ENCODE measurements at regions not wholly inside any gene's neighbourhood (a gene's known extent, or its start where the extent isn't known, plus 50 kb on each side); places are given as distances from the start of the nearest gene placed in this dataset.
A peak's percentile ranks its signal among the peaks of the same experiment; 100 is the strongest.

DNA sequence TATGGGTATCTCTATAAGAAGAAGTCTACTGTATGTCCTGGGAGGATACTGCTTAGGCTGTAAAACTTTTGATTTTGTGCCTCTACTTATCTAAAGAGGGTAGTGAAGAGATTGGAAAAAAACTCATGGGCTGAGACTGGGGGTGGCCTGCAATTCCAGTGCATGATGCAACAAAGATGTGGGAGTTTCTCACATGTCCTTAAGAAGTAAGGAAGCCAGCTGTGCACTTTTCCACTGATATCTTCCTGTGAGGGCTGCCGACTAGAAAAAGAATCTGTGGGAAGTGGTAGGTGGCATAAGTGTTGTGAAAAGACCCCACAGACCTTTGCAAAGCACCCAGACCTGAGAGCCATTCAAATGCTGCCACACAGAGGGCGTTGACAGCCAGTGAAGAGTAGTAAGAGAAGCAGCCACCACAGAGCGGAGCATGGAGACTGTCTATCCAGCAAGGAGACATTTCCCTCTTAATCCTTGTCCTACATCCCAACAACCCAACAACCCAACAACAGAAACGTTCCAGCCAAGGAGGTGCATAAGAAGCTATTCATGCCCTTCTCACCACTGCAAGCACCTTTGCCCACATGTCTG is 65.1 kb downstream of the PFDN4 start:
- no peak for DNase-seq (ENCODE audit: low read depth in 3 of 3)

DNA sequence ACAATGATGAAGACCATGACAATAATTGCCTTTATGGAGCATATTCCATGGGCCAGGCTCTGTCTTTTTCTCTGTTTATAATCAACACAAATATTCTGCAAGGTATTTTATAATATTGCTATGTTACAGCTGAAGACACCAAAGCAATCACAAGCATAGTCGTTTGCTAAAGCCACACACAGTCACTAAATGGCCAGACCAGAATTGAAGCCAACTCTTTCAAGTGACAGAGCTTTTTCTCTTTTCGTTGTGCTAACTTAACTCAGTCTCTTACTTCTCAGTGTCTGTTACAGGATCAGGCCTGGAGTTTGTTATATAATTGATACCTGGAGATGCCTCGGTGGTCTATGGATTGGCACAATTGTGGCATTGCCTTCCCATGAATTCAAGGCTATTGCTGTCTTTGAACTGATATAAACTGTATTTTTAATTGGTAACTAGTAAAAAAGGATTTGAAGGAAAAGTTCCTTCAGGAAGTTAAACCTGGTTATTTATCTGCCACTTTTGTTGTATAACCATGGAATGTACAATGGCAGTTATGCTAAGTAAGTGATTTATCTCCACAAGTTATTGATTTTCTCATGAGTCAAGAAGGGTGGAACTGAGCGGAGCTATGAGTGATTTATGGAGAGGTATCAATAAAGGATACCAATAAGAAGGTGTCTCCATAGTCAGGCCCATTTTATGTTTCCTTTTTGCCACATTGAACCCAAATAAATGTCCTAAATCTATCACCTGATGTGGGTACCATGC is 67.6 kb downstream of the PFDN4 start:
- DNase-seq (ENCODE audit: low read depth in 3 of 3), result no peak

DNA sequence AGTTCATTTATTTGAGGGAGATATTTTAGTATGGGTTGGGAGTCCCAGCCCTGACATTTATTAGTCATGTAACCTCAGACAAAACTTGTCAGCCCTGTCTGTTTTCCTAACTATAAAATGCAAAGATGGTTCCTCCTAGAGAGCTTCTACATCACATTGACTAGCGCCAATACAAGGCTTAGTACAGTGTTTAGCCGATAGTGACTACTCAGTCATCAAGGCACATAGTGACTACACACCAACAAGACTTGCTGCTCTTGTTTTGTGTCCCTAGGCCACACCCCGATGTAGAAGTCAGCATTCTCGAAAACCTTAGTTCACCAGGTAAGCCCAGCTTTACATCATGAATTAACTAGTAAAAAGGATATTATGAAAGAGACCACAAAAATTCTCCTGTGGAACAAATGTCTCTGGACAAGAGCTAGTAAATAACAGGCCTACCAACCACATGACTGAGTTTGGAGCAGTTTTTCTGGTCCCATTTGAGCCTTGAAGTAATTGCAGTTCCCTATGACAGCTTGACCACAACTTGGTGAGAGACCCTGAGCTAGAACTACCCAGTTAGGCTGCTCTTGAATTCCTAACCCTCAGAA is 68.8 kb downstream of the PFDN4 start:
- no peak for DNase-seq (ENCODE audit: low read depth in 3 of 3)

DNA sequence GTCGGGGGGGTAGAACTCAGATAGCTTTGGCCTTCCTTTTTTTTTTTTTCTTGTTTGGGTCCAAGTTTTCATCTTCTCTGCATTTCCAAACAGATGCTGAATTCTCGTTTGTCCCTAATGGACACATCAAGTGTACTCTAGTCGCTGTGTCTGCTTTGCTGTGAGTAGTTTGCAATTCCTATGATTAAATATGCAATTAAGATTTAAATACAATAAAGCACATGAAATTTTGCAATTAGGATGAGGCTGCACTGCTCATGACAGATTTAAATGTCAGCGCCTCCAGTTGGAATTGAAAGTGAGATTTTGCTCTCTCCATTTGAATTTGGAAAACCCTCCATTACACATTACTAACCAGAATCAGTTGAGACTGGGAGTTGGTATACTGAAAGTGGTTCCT is 70.4 kb downstream of the PFDN4 start:
- DNase-seq (ENCODE audit: low read depth in 3 of 3), result no peak

DNA sequence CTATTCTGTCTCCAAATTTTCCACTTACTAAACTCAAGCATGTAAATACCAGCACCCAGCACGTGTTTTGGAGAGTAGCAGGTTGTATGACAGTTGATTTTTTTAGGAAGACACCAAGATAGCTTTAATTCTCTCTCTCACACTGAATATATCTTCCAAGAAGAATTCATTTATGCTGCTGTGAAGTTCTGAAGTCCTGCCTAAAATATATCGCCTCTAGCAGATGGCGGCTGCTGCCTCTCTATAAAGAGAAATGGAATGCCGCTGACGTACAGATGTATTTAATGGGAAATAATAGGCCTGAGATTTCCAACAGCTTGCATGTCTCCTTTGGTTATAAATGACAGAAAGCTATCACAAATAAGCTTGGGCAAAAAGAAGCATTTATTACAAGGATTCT is 74.7 kb downstream of the PFDN4 start:
- no peak for DNase-seq (ENCODE audit: low read depth in 3 of 3)

DNA sequence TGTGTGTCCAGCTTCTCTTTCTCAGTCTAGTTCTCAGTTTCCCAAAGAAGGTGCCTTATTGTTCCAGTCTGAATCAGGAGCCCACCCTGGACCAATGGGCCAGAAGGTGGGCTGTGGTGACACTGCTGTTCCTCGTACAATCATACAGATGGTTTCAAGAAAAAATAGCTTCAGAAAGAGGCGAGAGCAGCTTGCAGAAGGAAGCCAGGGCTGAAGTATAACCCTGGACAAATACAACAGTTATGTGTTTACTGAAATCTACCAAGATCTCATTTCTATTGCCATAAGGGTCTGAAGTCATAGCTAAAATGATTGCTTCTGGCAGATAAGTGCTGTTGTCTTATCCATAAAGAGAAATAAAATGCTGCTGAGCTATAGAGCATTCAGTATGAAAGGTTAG is 75.4 kb downstream of the PFDN4 start:
- DNase-seq (ENCODE audit: low read depth in 3 of 3), result no peak

DNA sequence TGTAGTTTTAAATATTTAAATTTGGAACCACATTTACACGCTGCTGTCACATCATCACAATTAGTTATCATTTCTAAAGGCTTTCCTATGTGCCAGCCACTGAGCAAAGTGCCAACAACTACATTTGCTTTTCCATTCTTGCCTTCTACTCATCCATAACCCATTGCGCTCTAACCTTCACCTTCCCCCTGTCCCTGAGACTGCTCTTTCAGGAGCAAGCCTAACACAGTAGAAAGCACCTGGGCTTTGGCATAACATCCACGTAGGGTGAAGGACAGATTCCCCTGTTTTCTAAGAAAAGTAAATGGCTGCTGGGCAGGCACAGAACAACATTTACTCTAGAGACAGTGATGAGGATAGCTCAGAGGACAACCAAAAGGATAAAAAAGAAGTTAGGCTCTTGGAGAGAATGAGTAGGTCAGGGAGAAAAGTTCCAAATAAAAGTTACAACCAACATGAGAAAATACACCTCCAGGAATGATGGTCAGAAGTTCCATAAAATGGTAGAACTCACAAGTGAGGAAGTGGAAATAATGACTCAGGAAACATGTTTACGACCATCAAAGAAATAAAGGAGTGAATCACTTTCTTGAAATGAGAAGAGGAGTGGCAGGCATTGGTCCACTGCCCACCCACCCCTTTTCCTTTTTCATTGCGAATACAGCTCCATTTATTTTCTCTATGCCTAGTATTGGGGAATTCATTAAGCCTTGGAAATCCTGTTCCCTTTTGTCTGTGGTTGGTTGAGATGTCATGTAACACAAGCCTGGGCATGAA is 77.2 kb downstream of the PFDN4 start:
- peak in 2 of 3 donors; percentile 17 to 38 for DNase-seq (ENCODE audit: low read depth in 3 of 3)

DNA sequence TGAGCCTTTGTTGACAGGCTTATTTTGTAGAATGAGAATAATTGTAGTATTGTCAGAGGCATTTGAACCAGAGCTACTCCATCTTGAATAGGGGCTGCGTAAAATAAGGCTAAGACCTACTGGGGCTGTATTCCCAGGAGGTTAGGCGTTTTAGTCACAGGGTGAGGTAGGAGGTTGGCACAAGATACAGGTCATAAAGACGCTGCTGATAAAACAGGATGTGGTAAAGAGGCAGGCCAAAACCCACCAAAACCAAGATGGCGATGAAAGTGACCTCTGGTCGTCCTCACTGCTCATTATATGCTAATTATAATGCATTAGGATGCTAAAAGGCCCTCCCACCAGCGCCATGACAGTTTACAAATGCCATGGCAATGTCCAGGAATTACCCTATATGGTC is 82.7 kb downstream of the PFDN4 start:
- DNase-seq (ENCODE audit: low read depth in 3 of 3), result no peak

DNA sequence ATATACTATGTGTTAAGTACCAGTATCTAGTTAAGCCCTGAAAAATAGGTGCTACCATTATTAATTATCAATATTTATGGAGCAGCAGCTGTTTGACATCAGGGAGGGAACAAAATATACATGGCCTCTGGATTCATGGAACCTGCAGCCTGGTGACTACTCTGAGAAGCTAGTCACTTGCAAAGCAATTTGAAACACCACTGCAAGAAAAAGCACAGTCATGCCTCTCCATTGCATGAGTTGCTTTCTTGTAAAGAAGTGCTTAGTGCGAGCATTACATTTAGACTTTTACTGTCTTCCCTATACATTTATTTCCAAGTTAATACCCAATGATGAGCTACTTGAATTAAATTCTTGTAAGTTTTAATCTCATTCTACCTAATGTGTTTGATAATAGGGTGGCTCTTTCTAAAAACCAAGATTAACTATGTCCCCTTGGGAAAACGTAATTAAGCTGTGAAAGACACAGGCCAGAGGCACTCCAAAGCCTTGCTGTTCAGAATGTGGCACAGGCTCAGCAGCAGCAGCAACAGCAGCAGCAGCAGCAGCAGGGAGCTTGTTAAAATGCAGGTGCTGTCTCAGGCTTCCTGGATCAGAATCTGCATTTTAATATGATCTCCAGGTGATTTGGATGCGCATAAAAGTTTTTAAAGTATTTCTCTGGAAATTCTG is 83.6 kb downstream of the PFDN4 start:
- DNase-seq (ENCODE audit: low read depth in 3 of 3), result no peak

DNA sequence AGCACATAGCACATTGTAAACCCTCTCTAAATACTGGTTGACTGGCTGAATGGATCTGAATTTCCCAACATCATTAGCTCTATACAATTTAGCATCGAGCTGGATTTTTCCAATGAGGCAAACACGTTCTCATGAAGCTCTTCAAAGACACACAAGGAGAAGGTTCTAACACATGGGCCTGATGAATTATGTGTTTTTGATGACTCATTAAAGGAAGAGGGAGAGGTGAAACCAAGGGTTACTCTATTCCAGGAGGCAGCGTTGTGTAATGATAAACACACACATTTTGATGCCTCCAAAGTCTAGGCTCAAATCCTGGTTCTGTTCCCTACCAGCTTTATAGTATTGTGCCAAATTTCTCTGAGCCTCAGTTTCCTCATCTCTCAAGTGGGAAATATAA is 84.3 kb downstream of the PFDN4 start:
- no peak for DNase-seq (ENCODE audit: low read depth in 3 of 3)

DNA sequence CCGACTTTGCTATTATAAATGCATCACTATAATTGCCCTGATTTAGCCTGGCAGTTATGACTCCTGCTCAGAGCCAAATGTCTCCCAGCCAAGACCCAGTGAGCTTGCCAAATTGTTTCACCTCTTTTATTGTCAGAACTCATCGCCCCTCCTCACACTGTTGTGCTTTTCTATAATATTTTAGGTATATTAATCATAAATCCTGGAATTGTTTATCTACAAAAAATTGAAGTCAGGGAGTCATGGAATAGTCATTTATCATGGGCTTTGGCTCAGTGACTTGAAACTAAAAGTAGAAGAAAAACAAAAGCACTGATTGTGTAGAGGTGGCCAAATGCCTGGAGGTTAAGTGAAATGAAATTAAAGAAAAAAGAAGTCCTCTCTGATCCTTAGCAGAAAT is 85.6 kb downstream of the PFDN4 start:
- DNase-seq (ENCODE audit: low read depth in 3 of 3), result no peak

DNA sequence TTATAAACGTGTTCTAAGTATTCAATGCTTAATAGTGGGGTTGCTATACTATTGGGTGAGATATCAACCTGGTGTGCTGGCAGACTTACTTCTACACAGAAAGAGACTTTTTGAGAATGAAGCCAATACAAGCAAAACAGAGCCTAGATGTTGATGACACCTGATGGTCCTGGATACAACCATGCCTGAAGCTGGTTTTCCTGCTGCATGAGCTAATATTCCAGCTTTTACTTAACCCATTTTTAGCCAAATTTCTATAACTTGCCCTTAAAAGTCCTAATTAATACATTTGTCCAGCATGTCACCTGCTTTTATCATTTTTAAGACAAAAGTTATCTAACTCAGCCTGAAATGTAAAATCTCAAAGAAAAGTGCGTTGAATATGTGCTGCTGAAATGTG is 86.2 kb downstream of the PFDN4 start:
- DNase-seq (ENCODE audit: low read depth in 3 of 3), result no peak

DNA sequence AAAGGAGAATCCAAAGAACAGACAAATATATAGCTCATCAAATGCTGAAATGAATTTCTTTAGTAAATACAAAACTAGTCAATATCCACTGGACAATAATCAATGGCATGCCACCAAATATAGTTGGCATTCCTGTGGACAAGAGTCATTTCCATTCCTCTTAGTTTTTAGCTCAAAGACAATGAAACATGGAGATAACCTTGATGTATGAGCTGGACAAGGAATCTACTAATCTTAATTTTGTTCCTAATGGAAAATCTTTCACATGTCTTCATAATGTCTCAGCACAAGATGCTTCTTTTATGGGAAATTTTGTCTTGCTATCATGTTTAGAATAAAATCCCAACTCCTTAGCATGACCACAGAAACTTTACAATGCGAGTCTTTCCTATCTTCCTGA is 87.8 kb downstream of the PFDN4 start:
- DNase-seq (ENCODE audit: low read depth in 3 of 3), result no peak

DNA sequence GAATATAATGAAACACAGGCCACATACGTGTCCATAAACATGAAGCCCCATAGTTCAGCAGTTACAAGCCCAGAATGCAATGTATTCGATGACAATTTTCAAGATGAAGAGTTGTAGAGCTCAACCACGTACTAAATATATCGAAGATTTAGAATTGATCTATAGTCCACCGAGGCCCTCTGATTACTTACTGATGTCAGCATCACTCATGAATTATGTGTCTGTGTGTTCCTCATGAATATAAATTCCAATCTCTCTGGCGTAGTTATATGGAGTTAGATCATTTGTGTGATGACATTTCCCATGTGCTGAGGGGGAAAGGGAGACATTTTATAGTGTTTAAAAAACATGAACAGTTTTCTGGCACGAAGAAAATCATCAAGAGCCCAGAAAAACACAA is 97.5 kb downstream of the PFDN4 start:
- DNase-seq (ENCODE audit: low read depth in 3 of 3), result no peak

DNA sequence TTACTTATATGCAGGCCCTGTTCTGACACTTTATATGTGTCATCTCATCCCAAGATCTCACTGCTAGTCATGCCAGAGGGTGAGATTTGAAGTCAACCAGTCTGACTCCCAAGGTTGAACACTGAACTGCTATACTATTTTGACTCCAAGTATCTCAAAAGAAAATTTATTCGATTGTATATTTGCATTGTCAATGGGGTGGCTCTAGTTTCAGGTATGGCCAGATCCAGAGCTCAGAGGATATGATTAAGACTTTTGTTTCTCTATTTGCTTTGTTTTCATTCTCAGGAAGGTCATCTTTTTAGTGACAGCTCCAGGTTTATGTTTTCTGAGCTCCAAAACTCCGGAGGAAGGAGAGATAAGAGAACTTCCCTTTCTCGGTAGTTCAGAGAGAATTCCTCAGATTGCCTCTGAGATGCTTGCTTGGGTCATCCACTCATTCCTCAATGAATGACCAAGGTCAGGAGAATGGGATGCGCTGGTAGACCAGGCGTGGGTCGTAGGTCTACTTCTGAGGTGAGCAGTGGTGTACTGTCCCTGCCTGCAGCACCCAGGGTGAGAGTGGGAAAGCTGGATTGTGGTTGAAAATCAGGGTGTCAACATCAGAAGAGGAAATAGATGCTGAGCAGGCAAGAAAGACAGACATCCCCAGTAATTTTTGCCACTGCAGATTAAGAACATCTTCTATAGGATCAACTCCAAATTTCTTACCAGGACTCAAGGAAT is 99.3 kb downstream of the PFDN4 start:
- no peak for DNase-seq (ENCODE audit: low read depth in 3 of 3)

DNA sequence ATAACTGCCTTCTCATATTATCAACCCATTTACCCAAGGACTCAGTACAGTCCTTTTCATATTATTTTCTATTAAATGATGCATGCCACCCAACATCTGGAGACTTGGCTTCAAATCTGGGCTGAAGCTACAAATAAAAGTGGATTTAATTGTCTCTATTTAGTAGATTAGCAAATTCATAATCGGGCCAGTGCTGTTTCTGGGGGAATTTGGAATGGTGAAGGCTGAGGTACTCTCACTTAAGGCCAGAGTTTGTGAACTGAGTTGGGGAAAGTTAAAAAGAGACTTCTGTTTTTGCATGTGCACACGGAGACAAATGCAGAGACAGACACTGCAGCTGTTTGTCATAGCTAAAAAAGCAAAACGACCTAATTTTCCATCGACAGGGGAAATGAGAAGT is 100.9 kb downstream of the PFDN4 start:
- no peak for DNase-seq (ENCODE audit: low read depth in 3 of 3)

DNA sequence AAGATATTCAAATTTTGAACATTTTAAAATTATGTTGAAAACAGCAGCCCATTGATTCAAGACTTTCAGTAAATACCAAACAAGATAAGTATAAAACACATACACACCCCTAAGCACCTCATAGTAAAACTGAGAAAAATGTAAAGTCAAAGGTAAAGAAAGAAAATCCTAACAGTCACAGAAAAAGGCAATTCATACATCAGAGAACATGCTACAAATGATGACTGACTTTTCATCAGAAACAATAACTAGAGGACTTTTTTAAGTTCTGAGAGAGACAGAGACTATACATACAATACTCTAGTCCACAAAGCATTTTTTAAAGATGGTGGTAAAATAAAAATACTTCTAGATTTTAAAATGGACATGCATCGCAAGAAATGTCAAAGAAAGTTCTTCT is 111.0 kb downstream of the PFDN4 start:
- DNase-seq (ENCODE audit: low read depth in 3 of 3), result no peak

DNA sequence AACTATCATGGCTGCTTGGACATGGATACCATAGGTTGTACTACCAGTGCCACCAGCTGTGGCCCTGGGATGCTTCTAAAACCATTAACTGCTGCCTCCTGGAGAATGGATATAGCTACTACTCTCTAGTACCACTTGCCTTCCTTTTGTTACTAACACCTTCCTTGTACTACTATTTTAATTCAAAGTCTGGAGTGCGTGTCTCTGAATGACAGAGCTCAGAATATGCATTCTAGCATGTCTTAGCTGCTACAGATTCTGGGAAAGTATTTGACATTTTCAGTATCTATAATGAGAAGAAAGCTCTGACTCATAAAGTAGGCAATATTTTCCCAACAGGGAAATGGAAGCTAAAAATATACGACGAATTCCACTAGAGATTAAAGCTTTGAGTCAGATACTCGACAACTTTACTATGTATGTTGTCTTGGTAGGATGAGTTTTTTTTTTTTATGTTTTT is 112.3 kb downstream of the PFDN4 start:
- no peak for DNase-seq (ENCODE audit: low read depth in 3 of 3)

DNA sequence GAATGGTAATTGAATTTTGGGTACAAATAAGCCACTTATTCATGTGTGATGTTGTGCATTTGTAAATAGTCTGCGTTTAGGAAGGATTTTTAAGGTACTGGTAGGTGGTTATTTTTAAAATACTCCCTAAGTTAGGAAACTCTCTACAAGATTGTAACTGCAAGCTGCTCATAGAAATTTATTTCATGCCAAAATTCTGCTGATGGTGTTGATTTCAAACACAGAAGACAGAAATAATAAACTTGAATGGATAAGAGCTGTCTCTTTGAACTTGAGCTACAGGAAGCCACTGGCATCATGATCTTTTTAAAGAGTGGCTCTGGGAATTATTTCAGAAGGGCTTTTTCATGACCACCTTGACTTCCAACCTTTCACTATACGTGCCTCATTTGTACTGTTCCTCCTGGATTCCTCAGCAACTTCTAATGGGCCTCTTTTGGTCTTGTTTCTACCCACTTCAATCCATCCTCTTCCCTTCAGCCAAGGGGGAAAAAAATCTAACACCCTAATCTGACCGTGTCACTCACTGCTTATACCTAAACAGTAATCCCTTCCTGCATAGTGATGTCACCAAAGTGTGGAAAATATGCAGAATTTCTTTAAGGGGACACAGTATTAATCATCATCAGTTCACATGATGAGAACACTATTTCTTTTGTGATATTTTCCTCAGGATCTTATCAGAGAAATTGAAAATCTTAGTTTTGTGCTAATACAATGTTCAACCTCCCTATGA is 113.6 kb downstream of the PFDN4 start:
- no peak for DNase-seq (ENCODE audit: low read depth in 3 of 3)

DNA sequence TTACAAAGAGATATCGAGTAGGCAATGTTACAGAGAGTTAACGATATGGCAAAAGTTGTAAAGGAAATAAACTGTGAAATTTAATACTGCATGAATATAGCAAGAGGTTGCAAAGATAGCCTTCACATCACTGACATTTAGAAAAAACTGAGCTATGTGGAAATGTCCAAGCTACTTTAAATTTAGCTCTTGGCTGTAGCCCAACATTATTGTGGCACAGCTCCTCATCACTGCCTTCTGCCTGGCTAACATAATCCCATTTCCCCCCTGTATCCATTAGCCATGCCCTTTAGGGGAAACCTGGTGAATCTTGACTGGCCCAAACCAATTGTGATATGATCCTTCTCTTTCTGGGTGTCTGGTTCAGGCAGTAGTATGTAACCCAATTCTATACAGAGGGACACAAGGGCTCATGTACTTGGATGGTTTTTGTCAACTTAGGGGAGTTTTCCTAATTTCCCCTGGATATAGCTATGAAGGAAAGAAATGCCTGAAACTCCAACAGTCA is 115.4 kb downstream of the PFDN4 start:
- no peak for DNase-seq (ENCODE audit: low read depth in 3 of 3)
